ENCODE measurements at regions not wholly inside any gene's neighbourhood (a gene's known extent, or its start where the extent isn't known, plus 50 kb on each side); places are given as distances from the start of the nearest gene placed in this dataset.

DNA sequence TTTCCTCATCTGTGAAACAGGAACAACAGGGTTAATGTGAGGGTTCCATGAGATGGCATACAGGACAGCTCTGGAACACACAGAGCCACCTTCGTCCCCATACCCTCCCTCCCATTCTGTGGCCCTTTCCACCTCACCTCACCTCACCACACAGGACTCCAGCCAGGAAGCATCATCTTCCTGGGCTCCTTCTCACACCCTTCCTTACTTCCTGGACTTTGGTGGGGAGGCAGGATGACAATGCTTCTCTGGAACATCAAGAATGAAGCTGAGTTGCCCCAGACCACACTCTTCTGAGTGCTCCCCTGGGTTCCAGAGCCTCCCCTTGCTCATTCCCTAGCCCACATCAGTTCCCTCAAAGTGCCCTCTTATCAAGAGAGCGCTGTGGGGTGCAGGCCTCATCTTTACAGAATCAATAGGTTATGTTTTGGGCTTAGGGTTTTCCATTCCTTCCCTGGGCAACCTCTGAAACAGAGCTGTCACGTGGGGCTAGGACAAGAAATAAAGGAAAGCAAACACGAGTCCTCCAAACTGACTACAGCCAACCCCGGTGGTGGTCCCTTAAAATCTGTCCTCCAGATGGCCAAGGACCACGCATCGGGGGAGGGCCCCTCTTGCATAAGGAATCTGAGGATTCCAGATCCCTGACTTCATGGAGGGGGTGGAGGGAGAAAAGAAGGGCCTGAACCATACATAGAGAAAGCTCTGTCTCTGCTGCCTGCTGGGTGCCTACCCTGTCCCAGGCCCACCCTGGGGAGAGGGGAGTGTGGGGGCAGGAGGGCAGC lies 74.4 kb upstream of the ATP6AP2 start:
- Histone ChIP-seq H3K9me3 (replicated peaks; ENCODE audit: control insufficient read depth, insufficient read depth, low read length) (no peaks in the 10 kb centered on the region), H3K27ac (ENCODE audit: insufficient read depth, low read depth, low read length) (no peak overlapping the region), H3K4me3 (replicated peaks in 1 of 3; ENCODE audit: insufficient read depth in 1 of 3, low read depth in 1 of 3, low read length in 3 of 3) (no peak overlapping the region), H4K20me1 (replicated peaks; ENCODE audit: control insufficient read depth, extremely low read depth, insufficient read depth, low read length) (no peaks in the 10 kb centered on the region), H3K9me1 (replicated peaks; ENCODE audit: control insufficient read depth, extremely low read depth, insufficient read depth, low read length) (no peaks in the 10 kb centered on the region), H2AFZ (ENCODE audit: low read depth, low read length) (no peak overlapping the region), H3K9ac (replicated peaks; ENCODE audit: extremely low read depth, insufficient read depth, low read length) (no peak overlapping the region), H3K79me2 (ENCODE audit: control insufficient read depth, insufficient read depth, low read length) (no peaks in the 10 kb centered on the region), H3K36me3 (ENCODE audit: control insufficient read depth in 2 of 2, extremely low read depth in 1 of 2, insufficient read depth in 2 of 2, low read length in 2 of 2) (no peaks in the 10 kb centered on the region), H3K4me2 (ENCODE audit: insufficient read depth, low read length) (no peak overlapping the region), H3K27me3 (ENCODE audit: control insufficient read depth in 2 of 2, insufficient read depth in 2 of 2, low read length in 2 of 2) (no peaks in the 10 kb centered on the region), H3K4me1 (ENCODE audit: control insufficient read depth, extremely low read depth, insufficient read depth, low read length) (no peaks in the 10 kb centered on the region)
- dilution Hi-C loops (cut with MboI; ENCODE audit: extremely low pct_ligation_motif_present, low sequenced_read_pairs) (no loop called here), intact Hi-C loops (cut with micrococcal nuclease) (no loop called here)
- TF ChIP-seq JUN (IDR thresholded peaks at IDR 0.05; ENCODE audit: borderline replicate concordance, insufficient read depth, insufficient read length, low read depth), result no peak
- no peak for TF ChIP-seq POLR2AphosphoS5 (IDR thresholded peaks at IDR 0.05; ENCODE audit: insufficient read depth, low read depth, low read length)
- no peak for TF ChIP-seq POLR2A (IDR thresholded peaks at IDR 0.05; ENCODE audit: low read depth, low read length)
- no peak for TF ChIP-seq EZH2 (IDR thresholded peaks at IDR 0.05; ENCODE audit: borderline replicate concordance, low read depth, low read length, severe bottlenecking)
- no peak for TF ChIP-seq MYC (IDR thresholded peaks at IDR 0.05; ENCODE audit: low read depth, low read length)
- no peak for TF ChIP-seq FOS (IDR thresholded peaks at IDR 0.05; ENCODE audit: borderline replicate concordance, insufficient read depth, low read length)
- TF ChIP-seq, protein P1, sequence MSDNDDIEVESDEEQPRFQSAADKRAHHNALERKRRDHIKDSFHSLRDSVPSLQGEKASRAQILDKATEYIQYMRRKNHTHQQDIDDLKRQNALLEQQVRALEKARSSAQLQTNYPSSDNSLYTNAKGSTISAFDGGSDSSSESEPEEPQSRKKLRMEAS (IDR thresholded peaks at IDR 0.05; ENCODE audit: insufficient read depth, insufficient read length), result no peak
- TF ChIP-seq, protein P2, sequence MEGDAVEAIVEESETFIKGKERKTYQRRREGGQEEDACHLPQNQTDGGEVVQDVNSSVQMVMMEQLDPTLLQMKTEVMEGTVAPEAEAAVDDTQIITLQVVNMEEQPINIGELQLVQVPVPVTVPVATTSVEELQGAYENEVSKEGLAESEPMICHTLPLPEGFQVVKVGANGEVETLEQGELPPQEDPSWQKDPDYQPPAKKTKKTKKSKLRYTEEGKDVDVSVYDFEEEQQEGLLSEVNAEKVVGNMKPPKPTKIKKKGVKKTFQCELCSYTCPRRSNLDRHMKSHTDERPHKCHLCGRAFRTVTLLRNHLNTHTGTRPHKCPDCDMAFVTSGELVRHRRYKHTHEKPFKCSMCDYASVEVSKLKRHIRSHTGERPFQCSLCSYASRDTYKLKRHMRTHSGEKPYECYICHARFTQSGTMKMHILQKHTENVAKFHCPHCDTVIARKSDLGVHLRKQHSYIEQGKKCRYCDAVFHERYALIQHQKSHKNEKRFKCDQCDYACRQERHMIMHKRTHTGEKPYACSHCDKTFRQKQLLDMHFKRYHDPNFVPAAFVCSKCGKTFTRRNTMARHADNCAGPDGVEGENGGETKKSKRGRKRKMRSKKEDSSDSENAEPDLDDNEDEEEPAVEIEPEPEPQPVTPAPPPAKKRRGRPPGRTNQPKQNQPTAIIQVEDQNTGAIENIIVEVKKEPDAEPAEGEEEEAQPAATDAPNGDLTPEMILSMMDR (IDR thresholded peaks at IDR 0.05; ENCODE audit: extremely low read depth in 1 of 2, insufficient read depth in 1 of 2, low read depth in 1 of 2, low read length in 2 of 2), result no peak
- TF ChIP-seq GATA2 (IDR thresholded peaks at IDR 0.05; ENCODE audit: insufficient read depth, insufficient read length, low read depth, low read length), result no peak
- FAIRE-seq, result no peak
- CTCF ChIA-PET, result no interaction called here
- DNase-seq (ENCODE audit: low read depth, low spot score), result no peak
- POLR2A ChIA-PET, result no interaction called here
- BruUV-seq (replicated peaks), result no TSS peak

Data from endothelial cell of umbilical vein (primary cell).